GM23338 (cell line): ENCODE measurements at regions not wholly inside any gene's neighbourhood (a gene's known extent, or its start where the extent isn't known, plus 50 kb on each side); places are given as distances from the start of the nearest gene placed in this dataset.

Experiments used
- ATAC-seq: fragments of 200-7000 bp; cut with Tn5 transposase; 3 replicates; pipeline ENCODE4 v1.9.1; 2020
- DNase-seq: peaks from one replicate; pipeline ENCODE4 v3.0.0-alpha.2; 2015; ENCODE audit warnings: low spot score
- H2AFZ ChIP-seq: fragments of 200-600 bp; sonication (generic); 2 replicates; pipeline ENCODE4 v1.8.0; 2016; ENCODE audit warnings: antibody characterized with exemption, mild to moderate bottlenecking, moderate library complexity
- H3F3A ChIP-seq: fragments of 200-600 bp; sonication (generic); replicated peaks from 2 replicates; pipeline ENCODE4 v1.8.0; 2017; ENCODE audit warnings: antibody characterized with exemption, mixed run types, low read depth
- H3K27ac ChIP-seq: fragments of 200-600 bp; sonication (generic); 2 replicates; pipeline ENCODE4 v1.6.1; 2016; ENCODE audit warnings: low read depth
- H3K27me3 ChIP-seq: fragments of 200-600 bp; sonication (generic); 2 replicates; pipeline ENCODE4 v1.8.0; 2016; ENCODE audit warnings: mild to moderate bottlenecking, mixed run types, moderate library complexity; ENCODE audit not compliant: insufficient read depth
- H3K36me3 ChIP-seq: fragments of 200-600 bp; sonication (generic); 2 replicates; pipeline ENCODE4 v1.8.0; 2016; ENCODE audit warnings: mild to moderate bottlenecking; ENCODE audit not compliant: insufficient read depth
- H3K4me1 ChIP-seq: fragments of 200-600 bp; sonication (generic); 2 replicates; pipeline ENCODE4 v1.8.0; 2016; ENCODE audit warnings: mild to moderate bottlenecking, moderate library complexity; ENCODE audit not compliant: insufficient read depth
- H3K4me2 ChIP-seq: fragments of 200-600 bp; sonication (generic); 2 replicates; pipeline ENCODE4 v1.7.1; 2017; ENCODE audit warnings: mixed run types
- H3K4me3 ChIP-seq: fragments of 200-600 bp; sonication (generic); 2 replicates; pipeline ENCODE4 v1.6.1; 2016; ENCODE audit warnings: mixed run types
- H3K79me2 ChIP-seq: fragments of 200-600 bp; sonication (generic); replicated peaks from 2 replicates; pipeline ENCODE4 v1.8.0; 2017; ENCODE audit warnings: mild to moderate bottlenecking; ENCODE audit not compliant: insufficient read depth
- H3K9me2 ChIP-seq: fragments of 200-600 bp; sonication (generic); 2 replicates; pipeline ENCODE4 v1.8.0; 2017; ENCODE audit not compliant: insufficient read depth
- H4K20me1 ChIP-seq: fragments of 200-600 bp; sonication (generic); replicated peaks from 2 replicates; pipeline ENCODE4 v1.8.0; 2017; ENCODE audit warnings: mild to moderate bottlenecking; ENCODE audit not compliant: insufficient read depth
- H3K27ac Mint-ChIP-seq: 2 replicates; pipeline ENCODE4 v1.8.0; 2020; ENCODE audit warnings: inconsistent platforms, mild to moderate bottlenecking, moderate library complexity, mixed read lengths
- H3K27me3 Mint-ChIP-seq: 3 replicates; pipeline ENCODE4 v1.8.0; 2022; ENCODE audit warnings: low read depth, mild to moderate bottlenecking, moderate library complexity, mixed read lengths, inconsistent platforms; ENCODE audit not compliant: insufficient read depth, poor library complexity
- H3K36me3 Mint-ChIP-seq: 3 replicates; pipeline ENCODE4 v1.8.0; 2021; ENCODE audit warnings: low read depth, mild to moderate bottlenecking, inconsistent platforms, moderate library complexity, mixed read lengths
- H3K4me1 Mint-ChIP-seq: 3 replicates; pipeline ENCODE4 v1.8.0; 2020; ENCODE audit warnings: mild to moderate bottlenecking, inconsistent platforms, mixed read lengths
- H3K4me3 Mint-ChIP-seq: 3 replicates; pipeline ENCODE4 v1.8.0; 2021; ENCODE audit warnings: moderate library complexity, mild to moderate bottlenecking, inconsistent platforms, mixed read lengths
- H3K9me3 Mint-ChIP-seq: 3 replicates; pipeline ENCODE4 v1.8.0; 2020; ENCODE audit warnings: moderate library complexity, mild to moderate bottlenecking, inconsistent platforms, mixed read lengths
- CREB1 ChIP-seq: fragments of 250-450 bp; sonication (Bioruptor Pico); IDR thresholded peaks from 2 replicates; pipeline ENCODE4 v1.5.0; 2020; ENCODE audit warnings: low read depth, mild to moderate bottlenecking, moderate library complexity
- EZH2 ChIP-seq: fragments of 200-600 bp; sonication (generic); IDR thresholded peaks from one replicate; pipeline ENCODE4 v1.8.0; 2017; ENCODE audit warnings: antibody characterized with exemption, mild to moderate bottlenecking, low read depth; ENCODE audit not compliant: unreplicated experiment
- EZH2phosphoT487 ChIP-seq: fragments of 200-600 bp; sonication (generic); IDR thresholded peaks from one replicate; pipeline ENCODE4 v1.8.1; 2018; ENCODE audit warnings: antibody characterized with exemption; ENCODE audit not compliant: unreplicated experiment
- JUNB ChIP-seq: IDR thresholded peaks from one replicate; pipeline ENCODE4 v1.6.1; 2016; ENCODE audit warnings: antibody characterized with exemption; ENCODE audit not compliant: unreplicated experiment
- POLR2AphosphoS5 ChIP-seq: IDR thresholded peaks from 2 replicates; pipeline ENCODE4 v1.6.1; 2016; ENCODE audit warnings: antibody characterized with exemption, low read depth
- ZNF114 ChIP-seq: fragments of 250-450 bp; sonication (Bioruptor Pico); IDR thresholded peaks from 2 replicates; pipeline ENCODE4 v1.5.0; 2020; ENCODE audit warnings: mild to moderate bottlenecking, moderate library complexity
- ZNF331 ChIP-seq: fragments of 250-450 bp; sonication (Bioruptor Pico); IDR thresholded peaks from 2 replicates; pipeline ENCODE4 v1.5.0; 2020; ENCODE audit warnings: low read depth, mild to moderate bottlenecking, moderate library complexity
- TF ChIP-seq, protein P1 (sequence below): IDR thresholded peaks from 2 replicates; pipeline ENCODE4 v1.6.1; 2016; ENCODE audit warnings: antibody characterized with exemption
- TF ChIP-seq, protein P2 (sequence below): fragments of 250-450 bp; sonication (Bioruptor Pico); IDR thresholded peaks from 2 replicates; pipeline ENCODE4 v1.5.0; 2020; ENCODE audit warnings: mild to moderate bottlenecking, moderate library complexity
- TF ChIP-seq, protein P3 (sequence below): IDR thresholded peaks from one replicate; pipeline ENCODE4 v1.6.1; 2018; ENCODE audit warnings: antibody characterized with exemption; ENCODE audit not compliant: unreplicated experiment
- TF ChIP-seq, protein P4 (sequence below), 2 experiments: fragments of 200-600 bp in 1 of 2; sonication (generic) in 1 of 2; conservative IDR thresholded peaks; 2 replicates each; pipeline versions ENCODE4 v1.5.1 to v1.6.1; 2016 to 2017; ENCODE audit warnings: antibody characterized with exemption in 2 of 2, low read depth in 2 of 2, mild to moderate bottlenecking in 2 of 2, moderate library complexity in 1 of 2

DNA sequence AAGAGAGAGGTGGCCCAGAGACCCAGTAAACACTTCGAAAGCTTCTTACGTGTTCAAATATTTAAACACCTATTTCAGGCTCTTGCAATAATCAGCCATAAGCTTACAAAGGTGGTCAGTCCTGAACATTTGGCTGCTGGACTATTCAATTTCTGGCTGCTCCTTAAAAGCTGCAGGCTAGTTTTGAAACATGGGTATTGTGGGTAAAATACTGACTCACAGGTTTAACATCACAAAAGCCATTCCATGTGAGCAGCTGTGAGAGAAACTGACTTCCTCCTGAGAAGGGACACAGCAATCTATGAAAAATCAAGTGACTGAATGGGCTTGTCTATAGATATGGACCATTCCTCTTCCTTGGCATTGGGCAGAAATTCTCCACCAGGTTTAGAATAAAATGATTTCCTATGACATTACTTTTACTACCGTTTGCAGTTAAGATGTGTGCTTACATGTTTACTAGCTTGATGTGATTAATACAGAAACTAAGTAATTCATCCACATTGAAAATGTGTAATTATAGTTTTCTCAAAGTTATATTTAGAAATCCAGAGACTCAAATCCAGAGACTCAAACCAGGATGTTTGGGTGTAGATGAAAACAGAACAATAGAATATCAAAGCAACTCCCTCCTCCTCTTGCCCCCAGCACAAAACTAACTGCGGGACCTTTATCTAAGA is 252.3 kb downstream of the GATA3 start:
- Mint-ChIP-seq H3K4me1 (peaks cover 35% of the 10 kb centered on the region), H3K27ac (peak overlapping the region; percentile 68), H3K27me3 (no peaks in the 10 kb centered on the region), H3K9me3 (no peaks in the 10 kb centered on the region), H3K4me3 (no peak overlapping the region), H3K36me3 (no peaks in the 10 kb centered on the region)
- peak; percentile 32 for DNase-seq
- H3K9me2 ChIP-seq = peaks cover 10% of the 10 kb centered on the region; the same call in 1 of the 2 replicates
- peaks cover 9% of the 10 kb centered on the region for H3K4me1 ChIP-seq
- H3K36me3 ChIP-seq = no peaks in the 10 kb centered on the region
- H4K20me1 ChIP-seq = no peaks in the 10 kb centered on the region
- no peak for ATAC-seq
- no peak overlapping the region for H3K4me3 ChIP-seq
- H3K27me3 ChIP-seq = no peaks in the 10 kb centered on the region
- 0 out of 2 replicates have a peak overlapping the region, but pooled peaks have one; percentile 23 for H3K4me2 ChIP-seq
- H2AFZ ChIP-seq = no peak overlapping the region
- no peak overlapping the region for H3K27ac ChIP-seq
- no peaks in the 10 kb centered on the region for H3F3A ChIP-seq
- no peaks in the 10 kb centered on the region for H3K79me2 ChIP-seq
- TF ChIP-seq EZH2phosphoT487 (no peak), ZNF114 (no peak), POLR2AphosphoS5 (no peak), CREB1 (CRISPR knock-in tag) (no peak), JUNB (no peak), EZH2 (no peak), ZNF331 (CRISPR knock-in tag) (no peak)
- TF ChIP-seq, protein P1, sequence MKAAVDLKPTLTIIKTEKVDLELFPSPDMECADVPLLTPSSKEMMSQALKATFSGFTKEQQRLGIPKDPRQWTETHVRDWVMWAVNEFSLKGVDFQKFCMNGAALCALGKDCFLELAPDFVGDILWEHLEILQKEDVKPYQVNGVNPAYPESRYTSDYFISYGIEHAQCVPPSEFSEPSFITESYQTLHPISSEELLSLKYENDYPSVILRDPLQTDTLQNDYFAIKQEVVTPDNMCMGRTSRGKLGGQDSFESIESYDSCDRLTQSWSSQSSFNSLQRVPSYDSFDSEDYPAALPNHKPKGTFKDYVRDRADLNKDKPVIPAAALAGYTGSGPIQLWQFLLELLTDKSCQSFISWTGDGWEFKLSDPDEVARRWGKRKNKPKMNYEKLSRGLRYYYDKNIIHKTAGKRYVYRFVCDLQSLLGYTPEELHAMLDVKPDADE = no peak
- TF ChIP-seq, protein P2, sequence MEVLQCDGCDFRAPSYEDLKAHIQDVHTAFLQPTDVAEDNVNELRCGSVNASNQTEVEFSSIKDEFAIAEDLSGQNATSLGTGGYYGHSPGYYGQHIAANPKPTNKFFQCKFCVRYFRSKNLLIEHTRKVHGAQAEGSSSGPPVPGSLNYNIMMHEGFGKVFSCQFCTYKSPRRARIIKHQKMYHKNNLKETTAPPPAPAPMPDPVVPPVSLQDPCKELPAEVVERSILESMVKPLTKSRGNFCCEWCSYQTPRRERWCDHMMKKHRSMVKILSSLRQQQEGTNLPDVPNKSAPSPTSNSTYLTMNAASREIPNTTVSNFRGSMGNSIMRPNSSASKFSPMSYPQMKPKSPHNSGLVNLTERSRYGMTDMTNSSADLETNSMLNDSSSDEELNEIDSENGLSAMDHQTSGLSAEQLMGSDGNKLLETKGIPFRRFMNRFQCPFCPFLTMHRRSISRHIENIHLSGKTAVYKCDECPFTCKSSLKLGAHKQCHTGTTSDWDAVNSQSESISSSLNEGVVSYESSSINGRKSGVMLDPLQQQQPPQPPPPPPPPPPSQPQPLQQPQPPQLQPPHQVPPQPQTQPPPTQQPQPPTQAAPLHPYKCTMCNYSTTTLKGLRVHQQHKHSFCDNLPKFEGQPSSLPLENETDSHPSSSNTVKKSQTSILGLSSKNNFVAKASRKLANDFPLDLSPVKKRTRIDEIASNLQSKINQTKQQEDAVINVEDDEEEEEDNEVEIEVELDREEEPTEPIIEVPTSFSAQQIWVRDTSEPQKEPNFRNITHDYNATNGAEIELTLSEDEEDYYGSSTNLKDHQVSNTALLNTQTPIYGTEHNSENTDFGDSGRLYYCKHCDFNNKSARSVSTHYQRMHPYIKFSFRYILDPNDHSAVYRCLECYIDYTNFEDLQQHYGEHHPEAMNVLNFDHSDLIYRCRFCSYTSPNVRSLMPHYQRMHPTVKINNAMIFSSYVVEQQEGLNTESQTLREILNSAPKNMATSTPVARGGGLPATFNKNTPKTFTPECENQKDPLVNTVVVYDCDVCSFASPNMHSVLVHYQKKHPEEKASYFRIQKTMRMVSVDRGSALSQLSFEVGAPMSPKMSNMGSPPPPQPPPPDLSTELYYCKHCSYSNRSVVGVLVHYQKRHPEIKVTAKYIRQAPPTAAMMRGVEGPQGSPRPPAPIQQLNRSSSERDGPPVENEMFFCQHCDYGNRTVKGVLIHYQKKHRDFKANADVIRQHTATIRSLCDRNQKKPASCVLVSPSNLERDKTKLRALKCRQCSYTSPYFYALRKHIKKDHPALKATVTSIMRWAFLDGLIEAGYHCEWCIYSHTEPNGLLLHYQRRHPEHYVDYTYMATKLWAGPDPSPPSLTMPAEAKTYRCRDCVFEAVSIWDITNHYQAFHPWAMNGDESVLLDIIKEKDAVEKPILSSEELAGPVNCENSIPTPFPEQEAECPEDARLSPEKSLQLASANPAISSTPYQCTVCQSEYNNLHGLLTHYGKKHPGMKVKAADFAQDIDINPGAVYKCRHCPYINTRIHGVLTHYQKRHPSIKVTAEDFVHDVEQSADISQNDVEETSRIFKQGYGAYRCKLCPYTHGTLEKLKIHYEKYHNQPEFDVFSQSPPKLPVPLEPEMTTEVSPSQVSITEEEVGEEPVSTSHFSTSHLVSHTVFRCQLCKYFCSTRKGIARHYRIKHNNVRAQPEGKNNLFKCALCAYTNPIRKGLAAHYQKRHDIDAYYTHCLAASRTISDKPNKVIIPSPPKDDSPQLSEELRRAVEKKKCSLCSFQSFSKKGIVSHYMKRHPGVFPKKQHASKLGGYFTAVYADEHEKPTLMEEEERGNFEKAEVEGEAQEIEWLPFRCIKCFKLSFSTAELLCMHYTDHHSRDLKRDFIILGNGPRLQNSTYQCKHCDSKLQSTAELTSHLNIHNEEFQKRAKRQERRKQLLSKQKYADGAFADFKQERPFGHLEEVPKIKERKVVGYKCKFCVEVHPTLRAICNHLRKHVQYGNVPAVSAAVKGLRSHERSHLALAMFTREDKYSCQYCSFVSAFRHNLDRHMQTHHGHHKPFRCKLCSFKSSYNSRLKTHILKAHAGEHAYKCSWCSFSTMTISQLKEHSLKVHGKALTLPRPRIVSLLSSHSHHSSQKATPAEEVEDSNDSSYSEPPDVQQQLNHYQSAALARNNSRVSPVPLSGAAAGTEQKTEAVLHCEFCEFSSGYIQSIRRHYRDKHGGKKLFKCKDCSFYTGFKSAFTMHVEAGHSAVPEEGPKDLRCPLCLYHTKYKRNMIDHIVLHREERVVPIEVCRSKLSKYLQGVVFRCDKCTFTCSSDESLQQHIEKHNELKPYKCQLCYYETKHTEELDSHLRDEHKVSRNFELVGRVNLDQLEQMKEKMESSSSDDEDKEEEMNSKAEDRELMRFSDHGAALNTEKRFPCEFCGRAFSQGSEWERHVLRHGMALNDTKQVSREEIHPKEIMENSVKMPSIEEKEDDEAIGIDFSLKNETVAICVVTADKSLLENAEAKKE (CRISPR knock-in tag) = no peak
- TF ChIP-seq, protein P3, sequence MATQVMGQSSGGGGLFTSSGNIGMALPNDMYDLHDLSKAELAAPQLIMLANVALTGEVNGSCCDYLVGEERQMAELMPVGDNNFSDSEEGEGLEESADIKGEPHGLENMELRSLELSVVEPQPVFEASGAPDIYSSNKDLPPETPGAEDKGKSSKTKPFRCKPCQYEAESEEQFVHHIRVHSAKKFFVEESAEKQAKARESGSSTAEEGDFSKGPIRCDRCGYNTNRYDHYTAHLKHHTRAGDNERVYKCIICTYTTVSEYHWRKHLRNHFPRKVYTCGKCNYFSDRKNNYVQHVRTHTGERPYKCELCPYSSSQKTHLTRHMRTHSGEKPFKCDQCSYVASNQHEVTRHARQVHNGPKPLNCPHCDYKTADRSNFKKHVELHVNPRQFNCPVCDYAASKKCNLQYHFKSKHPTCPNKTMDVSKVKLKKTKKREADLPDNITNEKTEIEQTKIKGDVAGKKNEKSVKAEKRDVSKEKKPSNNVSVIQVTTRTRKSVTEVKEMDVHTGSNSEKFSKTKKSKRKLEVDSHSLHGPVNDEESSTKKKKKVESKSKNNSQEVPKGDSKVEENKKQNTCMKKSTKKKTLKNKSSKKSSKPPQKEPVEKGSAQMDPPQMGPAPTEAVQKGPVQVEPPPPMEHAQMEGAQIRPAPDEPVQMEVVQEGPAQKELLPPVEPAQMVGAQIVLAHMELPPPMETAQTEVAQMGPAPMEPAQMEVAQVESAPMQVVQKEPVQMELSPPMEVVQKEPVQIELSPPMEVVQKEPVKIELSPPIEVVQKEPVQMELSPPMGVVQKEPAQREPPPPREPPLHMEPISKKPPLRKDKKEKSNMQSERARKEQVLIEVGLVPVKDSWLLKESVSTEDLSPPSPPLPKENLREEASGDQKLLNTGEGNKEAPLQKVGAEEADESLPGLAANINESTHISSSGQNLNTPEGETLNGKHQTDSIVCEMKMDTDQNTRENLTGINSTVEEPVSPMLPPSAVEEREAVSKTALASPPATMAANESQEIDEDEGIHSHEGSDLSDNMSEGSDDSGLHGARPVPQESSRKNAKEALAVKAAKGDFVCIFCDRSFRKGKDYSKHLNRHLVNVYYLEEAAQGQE = no peak
- TF ChIP-seq, protein P4, sequence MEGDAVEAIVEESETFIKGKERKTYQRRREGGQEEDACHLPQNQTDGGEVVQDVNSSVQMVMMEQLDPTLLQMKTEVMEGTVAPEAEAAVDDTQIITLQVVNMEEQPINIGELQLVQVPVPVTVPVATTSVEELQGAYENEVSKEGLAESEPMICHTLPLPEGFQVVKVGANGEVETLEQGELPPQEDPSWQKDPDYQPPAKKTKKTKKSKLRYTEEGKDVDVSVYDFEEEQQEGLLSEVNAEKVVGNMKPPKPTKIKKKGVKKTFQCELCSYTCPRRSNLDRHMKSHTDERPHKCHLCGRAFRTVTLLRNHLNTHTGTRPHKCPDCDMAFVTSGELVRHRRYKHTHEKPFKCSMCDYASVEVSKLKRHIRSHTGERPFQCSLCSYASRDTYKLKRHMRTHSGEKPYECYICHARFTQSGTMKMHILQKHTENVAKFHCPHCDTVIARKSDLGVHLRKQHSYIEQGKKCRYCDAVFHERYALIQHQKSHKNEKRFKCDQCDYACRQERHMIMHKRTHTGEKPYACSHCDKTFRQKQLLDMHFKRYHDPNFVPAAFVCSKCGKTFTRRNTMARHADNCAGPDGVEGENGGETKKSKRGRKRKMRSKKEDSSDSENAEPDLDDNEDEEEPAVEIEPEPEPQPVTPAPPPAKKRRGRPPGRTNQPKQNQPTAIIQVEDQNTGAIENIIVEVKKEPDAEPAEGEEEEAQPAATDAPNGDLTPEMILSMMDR (conservative IDR thresholded peaks at IDR 0.05; ENCODE audit: low read depth in 2 of 2) = no peak
